IMR-90 (cell line): ENCODE measurements at regions not wholly inside any gene's neighbourhood (a gene's known extent, or its start where the extent isn't known, plus 50 kb on each side); places are given as distances from the start of the nearest gene placed in this dataset.

Experiments used
- ATAC-seq: fragments of 200-7000 bp; cut with Tn5 transposase; 2 replicates; pipeline ENCODE4 v1.9.1; 2020; ENCODE audit warnings: low read depth, mild to moderate bottlenecking, moderate library complexity
- BruUV-seq: library from RNA; stranded (reverse); fragments of 400-500 nt; replicated peaks from 2 replicates; lab custom pipeline; 2021; lab: Mats Ljungman, UMichigan
- CTCF ChIA-PET: fragments of 300-600 bp; formaldehyde crosslinking; extraction: SDS; loops from one replicate; lab custom pipeline; 2021; ENCODE audit warnings: antibody characterized with exemption; lab: Yijun Ruan, JAX
- POLR2A ChIA-PET: fragments of 300-600 bp; sonication (Branson Sonifier 250); formaldehyde crosslinking; loops from one replicate; lab custom pipeline; 2022; ENCODE audit warnings: antibody characterized with exemption; ENCODE audit not compliant: unreplicated experiment; lab: Charles Lee
- DNase-seq: peaks from one replicate; pipeline ENCODE4 v3.0.0; 2013
- H2AFZ ChIP-seq: replicated peaks from 2 replicates; pipeline ENCODE3; 2013; ENCODE audit warnings: low read length, mild to moderate bottlenecking; ENCODE audit not compliant: poor library complexity
- H2AK5ac ChIP-seq: 2 replicates; pipeline ENCODE4 v1.6.1; 2013; ENCODE audit warnings: low read depth, low read length, inconsistent platforms
- H2AK9ac ChIP-seq: replicated peaks from 2 replicates; pipeline ENCODE3; 2013; ENCODE audit warnings: mild to moderate bottlenecking, low read depth, low read length, moderate library complexity; ENCODE audit not compliant: poor library complexity
- H2BK120ac ChIP-seq: 2 replicates; pipeline ENCODE4 v1.6.1; 2013; ENCODE audit warnings: low read depth, low read length, inconsistent platforms
- H2BK15ac ChIP-seq: 3 replicates; pipeline ENCODE4 v1.6.1; 2013; ENCODE audit warnings: low read depth, low read length, inconsistent platforms
- H2BK20ac ChIP-seq: 2 replicates; pipeline ENCODE4 v1.6.1; 2013; ENCODE audit warnings: low read depth, mild to moderate bottlenecking, inconsistent platforms, low read length, moderate library complexity
- H2BK5ac ChIP-seq: 2 replicates; pipeline ENCODE4 v1.6.1; 2013; ENCODE audit warnings: mild to moderate bottlenecking, low read depth, low read length, inconsistent platforms; ENCODE audit not compliant: poor library complexity, severe bottlenecking
- H3K14ac ChIP-seq: replicated peaks from 2 replicates; pipeline ENCODE4 v1.6.1; 2013; ENCODE audit warnings: low read depth, low read length, inconsistent platforms
- H3K18ac ChIP-seq: 2 replicates; pipeline ENCODE4 v1.6.1; 2013; ENCODE audit warnings: low read depth, low read length, control low read depth
- H3K23ac ChIP-seq: 2 replicates; pipeline ENCODE4 v1.6.1; 2013; ENCODE audit warnings: low read depth, low read length, inconsistent platforms
- H3K27ac ChIP-seq: 2 replicates; pipeline ENCODE4 v1.5.1; 2013; ENCODE audit warnings: mild to moderate bottlenecking, control low read depth, low read length; ENCODE audit not compliant: insufficient read depth
- H3K27me3 ChIP-seq: 2 replicates; pipeline ENCODE4 v1.6.1; 2013; ENCODE audit warnings: low read length; ENCODE audit not compliant: control insufficient read depth, insufficient read depth
- H3K36me3 ChIP-seq: 2 replicates; pipeline ENCODE4 v1.6.1; 2013; ENCODE audit warnings: low read length, mixed read lengths; ENCODE audit not compliant: control insufficient read depth, insufficient read depth
- H3K4ac ChIP-seq: 2 replicates; pipeline ENCODE4 v1.6.1; 2013; ENCODE audit warnings: low read depth, low read length, inconsistent platforms
- H3K4me1 ChIP-seq: 2 replicates; pipeline ENCODE4 v1.6.1; 2013; ENCODE audit warnings: low read length, mixed read lengths; ENCODE audit not compliant: control insufficient read depth, insufficient read depth
- H3K4me2 ChIP-seq: 2 replicates; pipeline ENCODE4 v1.6.1; 2013; ENCODE audit warnings: low read depth, mild to moderate bottlenecking, control low read depth, low read length, moderate library complexity
- H3K4me3 ChIP-seq: 2 replicates; pipeline ENCODE4 v1.5.1; 2013; ENCODE audit warnings: low read depth, mild to moderate bottlenecking, control low read depth, low read length, moderate library complexity; ENCODE audit not compliant: insufficient read depth
- H3K56ac ChIP-seq: 2 replicates; pipeline ENCODE4 v1.6.1; 2013; ENCODE audit warnings: low read length, inconsistent platforms; ENCODE audit not compliant: insufficient read depth; ENCODE audit errors: extremely low read depth
- H3K79me1 ChIP-seq, 2 experiments: 2 replicates each; pipeline ENCODE4 v1.6.1; 2013; ENCODE audit warnings: low read length in 2 of 2, inconsistent platforms in 1 of 2, low read depth in 1 of 2
- H3K9ac ChIP-seq: 2 replicates; pipeline ENCODE4 v1.6.1; 2013; ENCODE audit warnings: low read depth, low read length, control low read depth
- H3K9me1 ChIP-seq: 2 replicates; pipeline ENCODE4 v1.6.1; 2013; ENCODE audit warnings: low read length, inconsistent platforms; ENCODE audit not compliant: insufficient read depth
- H3K9me3 ChIP-seq: 2 replicates; pipeline ENCODE4 v1.6.1; 2013; ENCODE audit warnings: low read length; ENCODE audit not compliant: control insufficient read depth, insufficient read depth
- H4K20me1 ChIP-seq: 2 replicates; pipeline ENCODE4 v1.6.1; 2013; ENCODE audit warnings: low read length, inconsistent platforms; ENCODE audit not compliant: insufficient read depth
- H4K5ac ChIP-seq: 2 replicates; pipeline ENCODE4 v1.6.1; 2013; ENCODE audit warnings: mild to moderate bottlenecking, low read depth, low read length, control low read depth
- H4K8ac ChIP-seq, 2 experiments: 2 replicates each; pipeline ENCODE4 v1.6.1; 2013; ENCODE audit warnings: low read depth in 2 of 2, low read length in 2 of 2, control low read depth in 1 of 2, inconsistent platforms in 1 of 2
- H4K91ac ChIP-seq: 2 replicates; pipeline ENCODE4 v1.6.1; 2013; ENCODE audit warnings: low read depth, low read length, inconsistent platforms; ENCODE audit not compliant: insufficient read depth
- BHLHE40 ChIP-seq: fragments of 150-350 bp; IDR thresholded peaks from 2 replicates; pipeline ENCODE4 v1.6.1; 2016; ENCODE audit warnings: mild to moderate bottlenecking, low read depth, low read length
- ELK1 ChIP-seq: fragments of 150-350 bp; IDR thresholded peaks from 2 replicates; pipeline ENCODE4 v1.6.1; 2016; ENCODE audit warnings: low read depth, mild to moderate bottlenecking, low read length, moderate library complexity, borderline replicate concordance
- FOS ChIP-seq: fragments of 150-350 bp; IDR thresholded peaks from 2 replicates; pipeline ENCODE4 v1.6.1; 2016; ENCODE audit warnings: low read depth, low read length
- MAFK ChIP-seq: IDR thresholded peaks from 2 replicates; pipeline ENCODE4 v1.6.1; 2012; ENCODE audit warnings: low read depth, low read length, improper control_type of control experiment
- MAZ ChIP-seq: IDR thresholded peaks from 2 replicates; pipeline ENCODE4 v1.6.1; 2012; ENCODE audit warnings: low read depth, mild to moderate bottlenecking, low read length, improper control_type of control experiment, moderate library complexity, borderline replicate concordance
- MXI1 ChIP-seq: IDR thresholded peaks from 2 replicates; pipeline ENCODE4 v1.6.1; 2012; ENCODE audit warnings: low read depth, mild to moderate bottlenecking, low read length, moderate library complexity, borderline replicate concordance
- WGBS, 2 experiments: methylation state at CpG; one replicate each; pipeline versions ENCODE4 v1.1.5 to v1.1.7; 2013; ENCODE audit warnings: missing lambda C conversion rate in 2 of 2; ENCODE audit not compliant: insufficient read length in 1 of 2; ENCODE audit errors: extremely low coverage in 2 of 2; 5-methylcytosine and 5-hydroxymethylcytosine counted together
- dilution Hi-C: fragments of 300-500 bp; cut with HindIII; formaldehyde crosslinking; loops from one replicate; pipeline ENCODE4 v1.14.3; 2018; ENCODE audit warnings: low sequenced_read_pairs; ENCODE audit not compliant: unreplicated experiment
- in situ Hi-C: fragments of 300-500 bp; cut with MboI; formaldehyde crosslinking; loops from 3 replicates; pipeline ENCODE4 v1.14.3; 2019; ENCODE audit warnings: low sequenced_read_pairs, inconsistent platforms, mixed read lengths
- intact Hi-C: fragments of 100-400 bp; cut with micrococcal nuclease; formaldehyde crosslinking; loops from 2 replicates; pipeline ENCODE4 v1.10.0; 2022

DNA sequence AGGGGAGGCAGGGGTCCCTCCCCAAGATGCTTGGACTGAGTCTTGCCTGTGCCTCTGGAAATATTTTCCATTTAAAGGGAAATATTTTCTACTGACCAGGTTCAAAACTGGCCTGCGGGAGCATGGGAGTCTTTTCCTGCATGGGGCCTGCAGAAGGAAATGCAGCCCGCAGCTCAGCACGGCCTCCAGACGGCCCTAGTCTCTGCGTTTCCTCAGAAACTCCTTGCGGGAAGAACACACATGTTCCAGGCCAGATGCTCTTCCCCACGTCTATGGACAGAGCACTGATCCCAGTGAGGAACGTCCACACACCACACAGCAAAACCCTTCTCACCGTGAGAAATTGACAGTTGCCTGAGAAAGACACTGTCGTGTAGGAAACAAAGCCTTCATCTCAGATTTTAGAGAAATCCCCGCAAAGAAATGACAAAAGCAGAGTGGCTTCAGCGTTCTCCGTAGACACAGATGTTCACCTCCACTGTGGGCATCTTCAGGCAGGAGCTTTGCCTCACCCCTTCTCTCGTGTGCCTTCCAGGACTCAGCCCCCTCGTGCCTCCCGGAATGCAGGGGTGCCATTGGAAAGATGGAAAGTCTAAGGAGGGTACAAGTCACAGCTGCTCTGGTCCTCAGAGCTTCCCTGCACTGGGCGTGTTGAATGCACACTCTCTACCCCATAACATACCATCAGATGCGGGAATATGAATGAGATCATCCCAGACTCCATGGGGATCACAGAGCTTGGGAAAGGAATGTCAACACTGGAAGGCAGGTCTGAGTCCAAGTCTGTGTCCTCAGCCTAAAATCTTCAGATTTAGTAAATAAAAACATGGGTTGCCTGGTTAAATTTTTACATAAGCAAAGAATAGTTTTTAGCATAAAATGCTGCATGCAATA, 438.7 kb upstream of the SALL3 start:
- no peak overlapping the region for H2AFZ ChIP-seq
- BruUV-seq, result no TSS peak
- no peak overlapping the region for H3K4me3 ChIP-seq
- H3K27me3 ChIP-seq, result no peaks in the 10 kb centered on the region
- whole genome bisulfite sequencing, 2 experiments, result 78% methylated on average over 6 of the region's 18 CpGs; no CpG with 5 or more reads in 1 of the 2 experiments
- no peak overlapping the region for H4K8ac ChIP-seq
- H2BK20ac ChIP-seq, result no peak overlapping the region
- no peak overlapping the region for H3K9ac ChIP-seq
- no peak overlapping the region for H3K4me2 ChIP-seq
- no peak for ATAC-seq
- no peaks in the 10 kb centered on the region for H3K9me1 ChIP-seq
- no peaks in the 10 kb centered on the region for H3K79me1 ChIP-seq
- H3K23ac ChIP-seq, result no peak overlapping the region
- no peak overlapping the region for H2BK5ac ChIP-seq
- H3K36me3 ChIP-seq, result no peaks in the 10 kb centered on the region
- ChIA-PET CTCF (no interaction called here), POLR2A (no interaction called here)
- no peak overlapping the region for H2AK5ac ChIP-seq
- H4K91ac ChIP-seq, result no peak overlapping the region
- H3K9me3 ChIP-seq, result peaks cover 45% of the 10 kb centered on the region
- intact Hi-C loops (no loop called here), in situ Hi-C loops (no loop called here), dilution Hi-C loops (no loop called here)
- H3K18ac ChIP-seq, result no peak overlapping the region
- no peak overlapping the region for H2BK15ac ChIP-seq
- H3K14ac ChIP-seq, result no peak overlapping the region
- no peak for DNase-seq
- H2AK9ac ChIP-seq, result no peak overlapping the region
- H2BK120ac ChIP-seq, result no peak overlapping the region
- no peaks in the 10 kb centered on the region for H3K4me1 ChIP-seq
- no peaks in the 10 kb centered on the region for H4K20me1 ChIP-seq
- no peak overlapping the region for H3K27ac ChIP-seq
- H3K4ac ChIP-seq, result no peak overlapping the region
- H4K5ac ChIP-seq, result no peak overlapping the region
- H3K56ac ChIP-seq, result no peak overlapping the region
- no peak for TF ChIP-seq ELK1
- TF ChIP-seq BHLHE40, result no peak
- no peak for TF ChIP-seq MXI1
- TF ChIP-seq MAFK, result no peak
- TF ChIP-seq FOS, result no peak
- no peak for TF ChIP-seq MAZ
